Body of pancreas (tissue), 4 donors: ENCODE measurements at regions not wholly inside any gene's neighbourhood (a gene's known extent, or its start where the extent isn't known, plus 50 kb on each side); places are given as distances from the start of the nearest gene placed in this dataset.

Source experiments
- POLR2A ChIP-seq, 3 donors: fragments of 450-650 bp; IDR thresholded peaks; one replicate each; pipeline ENCODE4 v1.6.1; 2016; ENCODE audit warnings: antibody characterized with exemption in 3 of 3, mild to moderate bottlenecking in 2 of 3
- TF ChIP-seq, protein P1 (sequence below), 7 experiments: fragments of 450-650 bp in 4 of 7; fragments of 200-600 bp in 3 of 7; sonication (generic) in 3 of 7; IDR thresholded peaks; one replicate each; pipeline ENCODE4 v1.5.1; 2016 to 2019; ENCODE audit warnings: antibody characterized with exemption in 7 of 7

DNA sequence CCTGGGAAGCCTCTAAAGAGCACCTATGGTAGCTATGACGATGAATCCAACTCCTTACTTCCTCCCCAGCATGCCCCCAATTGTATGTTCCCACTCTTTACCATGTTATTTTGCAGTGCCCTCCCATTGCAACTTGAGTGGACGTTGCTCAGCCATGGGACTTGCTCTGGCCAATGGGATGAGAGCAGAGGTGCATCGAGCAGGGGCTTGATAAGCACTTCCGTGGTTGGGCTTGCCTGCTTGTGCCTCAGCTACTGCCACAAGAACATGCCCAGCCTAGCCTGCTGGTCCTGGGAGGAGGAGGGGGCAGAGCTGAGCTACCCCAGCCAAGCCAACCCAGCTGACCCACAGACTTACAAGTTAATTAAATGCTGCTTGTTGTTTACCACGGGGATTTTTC lies 71.1 kb upstream of the CTNNBL1 start:
- TF ChIP-seq, protein P1, sequence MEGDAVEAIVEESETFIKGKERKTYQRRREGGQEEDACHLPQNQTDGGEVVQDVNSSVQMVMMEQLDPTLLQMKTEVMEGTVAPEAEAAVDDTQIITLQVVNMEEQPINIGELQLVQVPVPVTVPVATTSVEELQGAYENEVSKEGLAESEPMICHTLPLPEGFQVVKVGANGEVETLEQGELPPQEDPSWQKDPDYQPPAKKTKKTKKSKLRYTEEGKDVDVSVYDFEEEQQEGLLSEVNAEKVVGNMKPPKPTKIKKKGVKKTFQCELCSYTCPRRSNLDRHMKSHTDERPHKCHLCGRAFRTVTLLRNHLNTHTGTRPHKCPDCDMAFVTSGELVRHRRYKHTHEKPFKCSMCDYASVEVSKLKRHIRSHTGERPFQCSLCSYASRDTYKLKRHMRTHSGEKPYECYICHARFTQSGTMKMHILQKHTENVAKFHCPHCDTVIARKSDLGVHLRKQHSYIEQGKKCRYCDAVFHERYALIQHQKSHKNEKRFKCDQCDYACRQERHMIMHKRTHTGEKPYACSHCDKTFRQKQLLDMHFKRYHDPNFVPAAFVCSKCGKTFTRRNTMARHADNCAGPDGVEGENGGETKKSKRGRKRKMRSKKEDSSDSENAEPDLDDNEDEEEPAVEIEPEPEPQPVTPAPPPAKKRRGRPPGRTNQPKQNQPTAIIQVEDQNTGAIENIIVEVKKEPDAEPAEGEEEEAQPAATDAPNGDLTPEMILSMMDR (IDR thresholded peaks at IDR 0.05): no peak
- no peak for TF ChIP-seq POLR2A (IDR thresholded peaks at IDR 0.05)
